ENCODE measurements at regions not wholly inside any gene's neighbourhood (a gene's known extent, or its start where the extent isn't known, plus 50 kb on each side); places are given as distances from the start of the nearest gene placed in this dataset.
"Not testable (repeated sequence)": the region's sequence is repeated elsewhere in the genome, so short reads cannot be mapped to it uniquely, and the experiment has no call there.

DNA sequence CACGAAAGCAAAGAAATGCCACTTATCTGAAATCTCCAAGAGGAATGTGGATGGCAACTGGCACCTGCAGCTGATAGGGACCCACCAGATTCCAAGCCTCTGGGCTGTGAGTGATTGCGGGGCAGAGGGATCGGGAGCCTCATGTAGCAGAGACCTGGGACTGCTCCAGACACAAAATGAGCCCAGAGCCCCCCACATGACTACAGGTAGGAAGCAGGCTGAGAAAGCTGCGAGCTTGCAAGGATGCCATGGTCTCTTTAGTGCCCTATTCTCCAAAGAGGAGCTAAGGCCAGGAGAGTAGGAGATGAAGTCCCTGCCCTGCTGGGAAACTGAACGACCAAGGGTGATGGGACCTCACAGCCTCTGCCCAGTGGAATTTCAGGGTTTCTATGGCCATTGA is 305.4 kb upstream of the CHRNA7 start:
- not testable (repeated sequence) for TF ChIP-seq EZH2 (IDR thresholded peaks at IDR 0.05); POLR2AphosphoS5 (IDR thresholded peaks at IDR 0.05; ENCODE audit: borderline replicate concordance, low read depth, low read length); FOXP2 (optimal IDR thresholded peaks at IDR 0.05; ENCODE audit: control extremely low read depth, extremely low read length, insufficient read depth)
